K562 (cell line): ENCODE measurements at regions not wholly inside any gene's neighbourhood (a gene's known extent, or its start where the extent isn't known, plus 50 kb on each side); places are given as distances from the start of the nearest gene placed in this dataset.

ENCODE experiments used
- ATAC-seq: fragments of 200-7000 bp; cut with Tn5 transposase; 3 replicates; pipeline ENCODE4 v1.9.1; 2020; ENCODE audit warnings: moderate library complexity
- BruUV-seq: library from RNA; stranded (reverse); fragments of 400-500 nt; replicated peaks from 2 replicates; lab custom pipeline; 2021; lab: Mats Ljungman, UMichigan
- CTCF ChIA-PET: fragments of 300-600 bp; formaldehyde crosslinking; extraction: SDS; loops from one replicate; lab custom pipeline; 2021; ENCODE audit warnings: low intra/inter-chr PET ratio; lab: Yijun Ruan, JAX
- POLR2A ChIA-PET: fragments of 300-600, 350-650 bp; sonication (Branson Sonifier 250); formaldehyde crosslinking; extraction: SDS; loops from one replicate; lab custom pipeline; 2021; ENCODE audit warnings: antibody characterized with exemption, inconsistent platforms; lab: Yijun Ruan, JAX
- DNase-seq, 4 experiments: peaks; one replicate each; pipeline versions ENCODE4 v3.0.0 to v3.0.0-alpha.2; 2011 to 2018; ENCODE audit warnings: low spot score in 3 of 4, mixed read lengths in 3 of 4; ENCODE audit errors: extremely low read depth in 1 of 4
- FAIRE-seq: peaks from 2 replicates; lab custom pipeline; 2011; peaks lifted over from hg19 to GRCh38; lab: Jason Lieb, UNC
- H2AFZ ChIP-seq: 2 replicates; pipeline ENCODE4 v1.6.0; 2011; ENCODE audit warnings: low read depth, low read length, control low read depth, inconsistent platforms
- H3K27ac ChIP-seq: fragments of 200-600 bp; 3 replicates; pipeline ENCODE4 v1.8.0; 2011; ENCODE audit warnings: low read depth, mild to moderate bottlenecking, control low read depth, inconsistent platforms, low read length, moderate library complexity, mixed read lengths; ENCODE audit errors: extremely low read depth
- H3K27me3 ChIP-seq, 2 experiments: fragments of 300-600 bp in 1 of 2; 2 replicates in 1 of 2; 3 replicates in 1 of 2; pipeline versions ENCODE4 v1.6.0 to v1.8.0; 2011; ENCODE audit warnings: inconsistent platforms in 2 of 2, low read length in 2 of 2, mild to moderate bottlenecking in 1 of 2, mixed read lengths in 1 of 2, moderate library complexity in 1 of 2; ENCODE audit not compliant: control insufficient read depth in 2 of 2, insufficient read depth in 2 of 2
- H3K36me3 ChIP-seq: fragments of 300-600 bp; 3 replicates; pipeline ENCODE4 v1.8.0; 2011; ENCODE audit warnings: mild to moderate bottlenecking, low read length, inconsistent platforms; ENCODE audit not compliant: control insufficient read depth, insufficient read depth
- H3K4me1 ChIP-seq, 2 experiments: fragments of 200-600 bp in 1 of 2; replicated peaks in 1 of 2; 2 replicates in 1 of 2; 3 replicates in 1 of 2; pipeline versions ENCODE4 v1.5.1 to v1.8.0; 2011; ENCODE audit warnings: inconsistent platforms in 2 of 2, low read length in 2 of 2, mild to moderate bottlenecking in 1 of 2, mixed read lengths in 1 of 2, moderate library complexity in 1 of 2; ENCODE audit not compliant: control insufficient read depth in 2 of 2, insufficient read depth in 2 of 2
- H3K4me2 ChIP-seq: 2 replicates; pipeline ENCODE4 v1.6.1; 2011; ENCODE audit warnings: low read length, control low read depth, inconsistent platforms, mixed read lengths; ENCODE audit not compliant: insufficient read depth
- H3K4me3 ChIP-seq: fragments of 200-600 bp; sonication (generic), shearing (Covaris generic); 2 replicates; pipeline ENCODE4 v1.5.1; 2016; ENCODE audit warnings: control low read depth, inconsistent platforms
- H3K79me2 ChIP-seq: fragments of 200-600 bp; 3 replicates; pipeline ENCODE4 v1.8.0; 2011; ENCODE audit warnings: low read length, inconsistent platforms; ENCODE audit not compliant: control insufficient read depth, insufficient read depth
- H3K9ac ChIP-seq, 2 experiments: 2 replicates each; pipeline versions ENCODE4 v1.6.0 to v1.6.1; 2011; ENCODE audit warnings: low read depth in 2 of 2, low read length in 2 of 2, control low read depth in 1 of 2, inconsistent platforms in 1 of 2, mild to moderate bottlenecking in 1 of 2, mixed read lengths in 1 of 2; ENCODE audit not compliant: insufficient read depth in 1 of 2
- H3K9me1 ChIP-seq: one replicate; pipeline ENCODE4 v1.6.0; 2011; ENCODE audit warnings: inconsistent platforms, mild to moderate bottlenecking, low read length, moderate library complexity; ENCODE audit not compliant: control insufficient read depth, insufficient read depth
- H3K9me3 ChIP-seq: replicated peaks from 2 replicates; pipeline ENCODE4 v1.5.1; 2011; ENCODE audit warnings: low read depth, low read length, inconsistent platforms; ENCODE audit not compliant: control insufficient read depth, insufficient read depth
- H4K20me1 ChIP-seq: replicated peaks from 2 replicates; pipeline ENCODE4 v1.6.1; 2011; ENCODE audit warnings: low read length, inconsistent platforms, mixed read lengths; ENCODE audit not compliant: control insufficient read depth, insufficient read depth
- CEBPZ ChIP-seq: fragments of 150-350 bp; IDR thresholded peaks from 2 replicates; pipeline ENCODE4 v1.6.1; 2014; ENCODE audit warnings: low read depth, mild to moderate bottlenecking, low read length, borderline replicate concordance
- CTBP1 ChIP-seq: fragments of 450-650 bp; IDR thresholded peaks from 2 replicates; pipeline ENCODE4 v1.6.1; 2016; ENCODE audit warnings: borderline replicate concordance
- E2F8 ChIP-seq: fragments of 450-650 bp; IDR thresholded peaks from 2 replicates; pipeline ENCODE4 v1.7.1; 2018; ENCODE audit warnings: mild to moderate bottlenecking, low read depth; ENCODE audit not compliant: partially characterized antibody
- FIP1L1 ChIP-seq: fragments of 200-400 bp; formaldehyde crosslinking; IDR thresholded peaks from 2 replicates; pipeline ENCODE4 v1.6.1; 2018; ENCODE audit warnings: mild to moderate bottlenecking, low read depth, low read length; ENCODE audit not compliant: poor library complexity, severe bottlenecking
- NFIC ChIP-seq: fragments of 450-650 bp; IDR thresholded peaks from 2 replicates; pipeline ENCODE4 v1.6.1; 2017; ENCODE audit warnings: mild to moderate bottlenecking, inconsistent platforms
- SMC3 ChIP-seq: conservative IDR thresholded peaks from 2 replicates; pipeline ENCODE4 v1.6.1; 2011; ENCODE audit warnings: low read depth, low read length, improper control_type of control experiment; ENCODE audit not compliant: insufficient read depth
- ZKSCAN3 ChIP-seq: fragments of 250-450 bp; sonication (Bioruptor Pico); IDR thresholded peaks from 2 replicates; pipeline ENCODE4 v1.4.0; 2020
- WGBS: fragments of 100-300 bp; shearing (Covaris generic); methylation state at CpG from one replicate; pipeline ENCODE4 v1.1.6; 2016; ENCODE audit warnings: low coverage, mixed read lengths; ENCODE audit not compliant: insufficient coverage; ENCODE audit errors: missing lambda C conversion rate; 5-methylcytosine and 5-hydroxymethylcytosine counted together
- in situ Hi-C: fragments of 300-500 bp; cut with MboI; formaldehyde crosslinking; loops from 4 replicates; pipeline ENCODE4 v1.15.0; 2018; ENCODE audit warnings: inconsistent platforms, mixed read lengths
- intact Hi-C: fragments of 100-400 bp; cut with micrococcal nuclease; formaldehyde crosslinking; loops from 2 replicates; pipeline ENCODE4 v1.14.2; 2022

GRCh38 chr12:92068459-92068858 is 77.2 kb downstream of the BTG1 start:
- no peak overlapping the region for H3K4me2 ChIP-seq
- no peak overlapping the region for H3K27ac ChIP-seq
- H3K9me1 ChIP-seq: no peaks in the 10 kb centered on the region
- intact Hi-C loops (no loop called here), in situ Hi-C loops (no loop called here)
- 36% methylated on average over 1 of the region's 1 CpG for WGBS
- FAIRE-seq (peak; percentile 66), DNase-seq (no peak), ATAC-seq (no peak)
- no peaks in the 10 kb centered on the region for H3K27me3 ChIP-seq
- H3K4me1 ChIP-seq: 0 out of 5 replicates have a peak, but pooled peaks cover 4 to 5% of the 10 kb centered on the region in 2 experiments
- no peak overlapping the region for H2AFZ ChIP-seq
- BruUV-seq: no TSS peak
- no peaks in the 10 kb centered on the region for H4K20me1 ChIP-seq
- CTCF ChIA-PET: no interaction called here
- TF ChIP-seq NFIC (0 out of 2 replicates have a peak, but pooled peaks have one; percentile 23), FIP1L1 (no peak), SMC3 (no peak), CTBP1 (no peak), ZKSCAN3 (CRISPR knock-in tag) (no peak), E2F8 (no peak), CEBPZ (no peak)
- no peak overlapping the region for H3K9ac ChIP-seq
- H3K36me3 ChIP-seq: no peaks in the 10 kb centered on the region
- no peaks in the 10 kb centered on the region; the same call in 1 of the 2 replicates for H3K9me3 ChIP-seq
- no peak overlapping the region for H3K4me3 ChIP-seq
- no peaks in the 10 kb centered on the region for H3K79me2 ChIP-seq
- POLR2A ChIA-PET: interaction anchor here (0.6 kb wide), 1 partner anchor 165 kb away, joined by 3 read pairs; no protein-coding TSS in a partner anchor
